Left lung (tissue), 4 donors: ENCODE measurements at regions not wholly inside any gene's neighbourhood (a gene's known extent, or its start where the extent isn't known, plus 50 kb on each side); places are given as distances from the start of the nearest gene placed in this dataset.
A peak's percentile ranks its signal among the peaks of the same experiment; 100 is the strongest.

Source experiments
- ATAC-seq: fragments of 200-7000 bp; cut with Tn5 transposase; one replicate; pipeline ENCODE4 v1.9.1; 2020; ENCODE audit warnings: moderate library complexity
- DNase-seq, 4 donors: peaks; one replicate each; pipeline ENCODE4 v3.0.0-alpha.2; 2013 to 2020
- H3K27ac ChIP-seq, 2 donors: fragments of 200-600 bp; sonication (generic) in 1 of 2; one replicate each; pipeline versions ENCODE4 v1.5.0 to v1.8.0; 2020 to 2021
- H3K27me3 ChIP-seq, 2 donors: fragments of 200-600 bp; sonication (generic) in 1 of 2; one replicate each; pipeline versions ENCODE4 v1.5.0 to v1.8.0; 2020 to 2021
- H3K36me3 ChIP-seq, 2 donors: fragments of 200-600 bp; sonication (generic) in 1 of 2; one replicate each; pipeline versions ENCODE4 v1.5.0 to v1.8.0; 2020 to 2021
- H3K4me1 ChIP-seq, 2 donors: fragments of 200-600 bp; one replicate each; pipeline ENCODE4 v1.8.0; 2021
- H3K4me3 ChIP-seq, 2 donors: fragments of 200-600 bp; sonication (generic) in 1 of 2; one replicate each; pipeline versions ENCODE4 v1.5.0 to v1.8.0; 2020 to 2021; ENCODE audit warnings: mild to moderate bottlenecking in 1 of 2
- H3K9me3 ChIP-seq, 2 donors: fragments of 200-600 bp; sonication (generic) in 1 of 2; one replicate each; pipeline versions ENCODE4 v1.5.0 to v1.8.0; 2020 to 2021
- intact Hi-C, 2 donors: fragments of 100-400 bp; cut with DNase I; formaldehyde crosslinking; loops; one replicate each; pipeline versions ENCODE4 v1.11.2 to v1.14.2; 2022
- TF ChIP-seq, protein P1 (sequence below), 2 donors: fragments of 200-600 bp; sonication (generic) in 1 of 2; IDR thresholded peaks; one replicate each; pipeline versions ENCODE4 v1.5.0 to v1.8.0; 2021; ENCODE audit warnings: antibody characterized with exemption in 2 of 2
- donor health status: DM: no; HTN: yes; CAD: no.
- donor health status: DM: no; HTN: no; CAD: no.

DNA sequence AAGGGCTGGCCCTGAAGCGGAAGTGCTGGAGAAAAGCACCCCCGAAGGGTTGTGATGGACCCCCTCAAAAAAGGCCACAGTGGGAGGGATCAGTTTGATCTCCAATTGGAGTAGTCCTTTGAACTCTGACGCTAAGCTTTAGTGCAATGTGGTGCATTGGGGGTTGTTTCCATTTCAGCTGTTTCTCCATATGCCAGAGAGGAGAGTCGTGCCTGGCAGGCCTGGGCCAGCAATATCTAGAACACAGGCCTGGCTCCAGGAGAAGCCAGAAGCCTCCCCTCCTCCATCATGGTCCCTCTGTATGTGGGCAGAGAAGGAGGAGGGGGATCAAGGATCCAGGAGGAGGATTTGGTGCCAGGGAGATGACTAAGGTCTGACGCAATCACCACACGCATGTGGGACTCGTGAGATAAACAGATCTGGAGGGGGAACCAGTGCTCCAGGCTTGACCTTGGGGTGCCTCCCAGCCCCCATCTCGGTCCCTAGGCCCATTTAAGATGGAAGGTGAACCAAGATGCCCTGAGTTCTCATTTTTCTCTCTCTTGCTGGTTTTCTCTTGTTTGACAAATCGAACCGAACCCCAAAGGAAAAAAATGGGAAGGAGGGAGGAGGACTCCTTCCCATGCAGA, 517.4 kb upstream of the JARID2 start:
- DNase-seq (peak in 1 of 4 donors; percentile 75), ATAC-seq (peak; percentile 57)
- Histone ChIP-seq H3K9me3 (no peaks in the 10 kb centered on the region), H3K36me3 (no peaks in the 10 kb centered on the region), H3K4me3 (no peak overlapping the region), H3K27ac (peak overlapping the region; percentile 63 to 91), H3K4me1 (peaks cover 10 to 52% of the 10 kb centered on the region in 2 donors), H3K27me3 (no peaks in the 10 kb centered on the region)
- intact Hi-C loops = no loop called here
- TF ChIP-seq, protein P1, sequence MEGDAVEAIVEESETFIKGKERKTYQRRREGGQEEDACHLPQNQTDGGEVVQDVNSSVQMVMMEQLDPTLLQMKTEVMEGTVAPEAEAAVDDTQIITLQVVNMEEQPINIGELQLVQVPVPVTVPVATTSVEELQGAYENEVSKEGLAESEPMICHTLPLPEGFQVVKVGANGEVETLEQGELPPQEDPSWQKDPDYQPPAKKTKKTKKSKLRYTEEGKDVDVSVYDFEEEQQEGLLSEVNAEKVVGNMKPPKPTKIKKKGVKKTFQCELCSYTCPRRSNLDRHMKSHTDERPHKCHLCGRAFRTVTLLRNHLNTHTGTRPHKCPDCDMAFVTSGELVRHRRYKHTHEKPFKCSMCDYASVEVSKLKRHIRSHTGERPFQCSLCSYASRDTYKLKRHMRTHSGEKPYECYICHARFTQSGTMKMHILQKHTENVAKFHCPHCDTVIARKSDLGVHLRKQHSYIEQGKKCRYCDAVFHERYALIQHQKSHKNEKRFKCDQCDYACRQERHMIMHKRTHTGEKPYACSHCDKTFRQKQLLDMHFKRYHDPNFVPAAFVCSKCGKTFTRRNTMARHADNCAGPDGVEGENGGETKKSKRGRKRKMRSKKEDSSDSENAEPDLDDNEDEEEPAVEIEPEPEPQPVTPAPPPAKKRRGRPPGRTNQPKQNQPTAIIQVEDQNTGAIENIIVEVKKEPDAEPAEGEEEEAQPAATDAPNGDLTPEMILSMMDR (IDR thresholded peaks at IDR 0.05) = no peak

DNA sequence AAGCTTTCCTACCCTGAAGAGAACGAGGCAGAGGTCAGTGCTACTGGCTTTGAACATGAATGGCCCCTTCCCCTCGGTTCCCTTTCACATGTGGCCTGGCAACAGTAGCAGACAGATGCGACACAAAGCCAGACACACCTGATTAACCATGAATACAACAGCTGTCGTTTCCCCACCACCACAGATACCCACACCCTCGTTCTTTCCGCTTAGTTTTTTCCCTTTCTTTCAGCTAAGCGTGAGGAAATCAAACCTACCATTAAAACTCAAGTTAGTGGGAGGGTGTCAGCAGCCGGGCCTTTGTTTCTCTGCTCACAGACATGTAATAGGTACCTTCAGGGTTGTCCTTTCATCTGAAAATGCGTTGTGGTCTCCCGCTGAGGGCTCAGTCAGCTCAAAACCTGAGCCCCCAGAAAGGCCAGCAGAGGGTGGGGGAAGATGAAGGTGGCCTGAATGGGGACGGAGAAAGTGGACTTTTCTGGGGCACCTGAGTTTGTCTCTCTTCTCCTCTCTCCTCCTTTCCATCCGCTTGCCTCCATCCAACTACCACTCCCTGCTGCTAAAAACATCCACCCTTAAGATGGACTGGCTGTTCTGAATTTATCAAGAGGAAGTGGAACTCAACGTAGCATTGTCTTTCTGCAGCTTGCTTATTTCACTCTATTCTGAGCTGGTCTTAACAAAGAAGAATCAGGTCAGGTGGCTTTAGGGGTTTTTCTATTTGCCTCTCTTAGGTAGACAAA, 516.6 kb upstream of the JARID2 start:
- DNase-seq (no peak), ATAC-seq (no peak)
- Histone ChIP-seq H3K4me1 (peaks cover 10 to 60% of the 10 kb centered on the region in 2 donors), H3K27me3 (no peaks in the 10 kb centered on the region), H3K36me3 (no peaks in the 10 kb centered on the region), H3K27ac (peak overlapping the region in 1 of 2 donors; percentile 91), H3K4me3 (no peak overlapping the region), H3K9me3 (no peaks in the 10 kb centered on the region)
- intact Hi-C loops = no loop called here
- TF ChIP-seq, protein P1 (IDR thresholded peaks at IDR 0.05) = no peak

DNA sequence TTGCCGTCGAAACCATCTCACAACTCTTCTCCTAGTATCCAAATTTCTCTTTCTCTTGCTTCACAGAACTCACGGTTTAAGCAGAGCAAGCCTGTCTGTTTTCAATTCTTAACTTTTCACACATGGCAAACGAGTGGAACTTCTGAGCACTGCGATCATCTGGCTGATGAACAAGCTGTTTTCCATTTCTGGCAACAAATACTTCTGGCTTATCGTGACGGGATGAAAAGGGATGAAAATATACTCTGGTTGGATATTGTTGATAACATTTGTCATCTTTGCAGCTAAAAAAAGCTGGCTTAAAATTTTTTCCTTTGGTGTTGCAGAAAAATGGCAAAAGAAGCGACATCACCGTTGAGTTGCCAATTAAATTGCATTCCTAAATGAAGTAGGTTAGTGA, 515.2 kb upstream of the JARID2 start:
- Histone ChIP-seq H3K27me3 (no peaks in the 10 kb centered on the region), H3K4me1 (peaks cover 10 to 71% of the 10 kb centered on the region in 2 donors), H3K4me3 (no peak overlapping the region), H3K27ac (peak overlapping the region in 1 of 2 donors; percentile 91), H3K36me3 (no peaks in the 10 kb centered on the region), H3K9me3 (no peaks in the 10 kb centered on the region)
- TF ChIP-seq, protein P1 (IDR thresholded peaks at IDR 0.05) = no peak
- ATAC-seq = no peak
- intact Hi-C loops = no loop called here
- DNase-seq = peak in 2 of 4 donors; percentile 66 to 77

GRCh38 chr6:14731611-14732010, 514.3 kb upstream of the JARID2 start:
- TF ChIP-seq, protein P1 (IDR thresholded peaks at IDR 0.05) = no peak
- intact Hi-C loops = no loop called here
- no peak overlapping the region for H3K4me3 ChIP-seq
- no peak overlapping the region for H3K27ac ChIP-seq
- DNase-seq (no peak), ATAC-seq (no peak)
- no peaks in the 10 kb centered on the region for H3K9me3 ChIP-seq
- H3K27me3 ChIP-seq = no peaks in the 10 kb centered on the region
- no peaks in the 10 kb centered on the region for H3K36me3 ChIP-seq
- peaks cover 10 to 71% of the 10 kb centered on the region in 2 donors for H3K4me1 ChIP-seq

DNA sequence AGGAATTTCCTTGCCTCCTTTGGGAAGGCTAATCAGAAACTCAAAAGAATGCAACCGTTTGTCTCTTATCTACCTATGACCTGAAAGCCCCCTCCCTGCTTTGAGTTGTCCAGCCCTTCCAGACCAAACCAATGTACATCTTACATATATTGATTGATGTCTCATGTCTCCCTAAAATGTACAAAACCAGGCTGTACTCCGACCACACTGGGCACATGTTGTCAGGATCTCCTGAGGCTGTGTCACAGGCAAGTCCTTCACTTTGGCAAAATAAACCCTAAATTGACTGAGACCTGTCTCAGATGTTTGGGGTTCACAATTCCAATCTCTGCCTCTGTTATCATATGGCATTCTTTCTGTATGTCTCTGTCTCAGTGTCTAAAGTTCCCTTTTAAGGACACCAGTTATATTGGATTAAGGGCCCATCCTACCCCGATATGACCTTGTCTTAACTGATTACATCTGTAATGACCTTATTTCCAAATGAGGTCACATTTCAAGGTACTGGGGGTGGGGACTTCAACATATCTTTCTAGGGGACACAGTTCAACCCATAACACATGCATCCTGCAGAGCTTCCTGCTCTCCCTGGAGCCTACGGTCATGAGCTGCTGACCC, 513.5 kb upstream of the JARID2 start:
- ATAC-seq (no peak), DNase-seq (no peak)
- no peaks in the 10 kb centered on the region for H3K9me3 ChIP-seq
- peak overlapping the region in 1 of 2 donors; percentile 51 for H3K27ac ChIP-seq
- H3K27me3 ChIP-seq = no peaks in the 10 kb centered on the region
- no peak overlapping the region for H3K4me3 ChIP-seq
- peaks cover 10 to 65% of the 10 kb centered on the region in 2 donors for H3K4me1 ChIP-seq
- H3K36me3 ChIP-seq = no peaks in the 10 kb centered on the region
- TF ChIP-seq, protein P1 (IDR thresholded peaks at IDR 0.05) = no peak
- intact Hi-C loops = no loop called here
